Progenitor cell of endocrine pancreas (in vitro differentiated cells): ENCODE measurements at regions not wholly inside any gene's neighbourhood (a gene's known extent, or its start where the extent isn't known, plus 50 kb on each side); places are given as distances from the start of the nearest gene placed in this dataset.
"Not testable (repeated sequence)": the region's sequence is repeated elsewhere in the genome, so short reads cannot be mapped to it uniquely, and the experiment has no call there.

ENCODE experiments used
- DNase-seq: peaks from one replicate; pipeline ENCODE4 v3.0.0; 2021; ENCODE audit warnings: low spot score; ENCODE audit not compliant: unreplicated experiment
- H3K27ac Mint-ChIP-seq: 2 replicates; pipeline ENCODE4 v1.8.0; 2021; ENCODE audit warnings: mild to moderate bottlenecking, moderate library complexity, mixed read lengths
- H3K27me3 Mint-ChIP-seq: 2 replicates; pipeline ENCODE4 v1.8.0; 2021; ENCODE audit warnings: mixed read lengths
- H3K36me3 Mint-ChIP-seq: 2 replicates; pipeline ENCODE4 v1.8.0; 2022; ENCODE audit warnings: mixed read lengths; ENCODE audit not compliant: insufficient read depth
- H3K4me1 Mint-ChIP-seq: 2 replicates; pipeline ENCODE4 v1.8.0; 2021; ENCODE audit warnings: low read depth, mixed read lengths
- H3K4me3 Mint-ChIP-seq: 2 replicates; pipeline ENCODE4 v1.8.0; 2021; ENCODE audit warnings: low read depth, mild to moderate bottlenecking, moderate library complexity, mixed read lengths
- H3K9me3 Mint-ChIP-seq: 2 replicates; pipeline ENCODE4 v1.8.0; 2021; ENCODE audit warnings: low read depth, mixed read lengths
- TF ChIP-seq, protein P1 (sequence below): fragments of 200-600 bp; sonication (generic); IDR thresholded peaks from one replicate; pipeline ENCODE4 v1.5.0; 2021; ENCODE audit warnings: antibody characterized with exemption, mild to moderate bottlenecking; ENCODE audit not compliant: unreplicated experiment

DNA sequence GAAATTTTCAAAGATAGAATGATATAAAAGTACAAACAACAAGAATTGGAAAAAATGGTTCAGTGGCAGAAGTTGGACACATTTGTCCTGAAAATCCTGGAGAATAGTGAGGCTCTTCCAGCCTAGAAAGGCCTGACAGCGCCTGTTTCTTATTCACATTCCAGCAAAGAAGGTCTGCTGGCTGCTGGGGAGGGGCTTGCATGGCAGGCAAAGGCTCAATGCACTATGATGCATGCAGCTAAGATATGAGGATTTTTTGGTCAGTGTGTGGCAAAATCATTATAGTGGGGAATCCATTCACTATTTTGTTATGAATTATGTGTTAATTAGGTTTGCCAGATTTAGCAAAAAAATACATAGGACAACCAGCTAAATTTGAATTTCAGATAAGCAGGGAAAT is 243.9 kb upstream of the SLC30A5 start:
- Mint-ChIP-seq H3K4me1 (no peaks in the 10 kb centered on the region), H3K27ac (no peak overlapping the region), H3K36me3 (no peaks in the 10 kb centered on the region), H3K4me3 (no peak overlapping the region), H3K27me3 (peaks cover 3% of the 10 kb centered on the region), H3K9me3 (peaks cover 4% of the 10 kb centered on the region)
- TF ChIP-seq, protein P1, sequence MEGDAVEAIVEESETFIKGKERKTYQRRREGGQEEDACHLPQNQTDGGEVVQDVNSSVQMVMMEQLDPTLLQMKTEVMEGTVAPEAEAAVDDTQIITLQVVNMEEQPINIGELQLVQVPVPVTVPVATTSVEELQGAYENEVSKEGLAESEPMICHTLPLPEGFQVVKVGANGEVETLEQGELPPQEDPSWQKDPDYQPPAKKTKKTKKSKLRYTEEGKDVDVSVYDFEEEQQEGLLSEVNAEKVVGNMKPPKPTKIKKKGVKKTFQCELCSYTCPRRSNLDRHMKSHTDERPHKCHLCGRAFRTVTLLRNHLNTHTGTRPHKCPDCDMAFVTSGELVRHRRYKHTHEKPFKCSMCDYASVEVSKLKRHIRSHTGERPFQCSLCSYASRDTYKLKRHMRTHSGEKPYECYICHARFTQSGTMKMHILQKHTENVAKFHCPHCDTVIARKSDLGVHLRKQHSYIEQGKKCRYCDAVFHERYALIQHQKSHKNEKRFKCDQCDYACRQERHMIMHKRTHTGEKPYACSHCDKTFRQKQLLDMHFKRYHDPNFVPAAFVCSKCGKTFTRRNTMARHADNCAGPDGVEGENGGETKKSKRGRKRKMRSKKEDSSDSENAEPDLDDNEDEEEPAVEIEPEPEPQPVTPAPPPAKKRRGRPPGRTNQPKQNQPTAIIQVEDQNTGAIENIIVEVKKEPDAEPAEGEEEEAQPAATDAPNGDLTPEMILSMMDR = no peak
- no peak for DNase-seq

DNA sequence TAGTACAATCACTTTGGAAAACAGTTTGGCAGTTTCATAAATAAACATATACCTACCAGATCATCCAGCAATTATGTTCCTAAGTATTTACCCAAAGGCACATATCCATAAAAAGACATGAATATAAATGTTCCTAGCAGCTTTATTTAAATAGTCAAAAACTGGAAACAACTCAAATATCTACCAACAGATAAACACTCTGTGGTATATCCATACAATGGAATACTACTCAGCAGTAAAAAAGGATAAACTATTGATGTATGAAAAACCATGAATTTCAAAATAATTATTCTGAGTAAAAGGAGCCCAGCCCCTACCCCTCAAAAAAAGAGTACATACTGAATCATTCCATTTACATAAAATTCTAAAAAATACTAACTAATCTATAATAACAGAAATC is 232.7 kb upstream of the SLC30A5 start:
- TF ChIP-seq, protein P1 = no peak
- peaks cover 11% of the 10 kb centered on the region for H3K9me3 Mint-ChIP-seq
- H3K4me1 Mint-ChIP-seq = no peaks in the 10 kb centered on the region
- no peak for DNase-seq
- H3K27ac Mint-ChIP-seq = no peak overlapping the region
- peaks cover 5% of the 10 kb centered on the region for H3K27me3 Mint-ChIP-seq
- no peaks in the 10 kb centered on the region for H3K36me3 Mint-ChIP-seq
- no peak overlapping the region for H3K4me3 Mint-ChIP-seq

DNA sequence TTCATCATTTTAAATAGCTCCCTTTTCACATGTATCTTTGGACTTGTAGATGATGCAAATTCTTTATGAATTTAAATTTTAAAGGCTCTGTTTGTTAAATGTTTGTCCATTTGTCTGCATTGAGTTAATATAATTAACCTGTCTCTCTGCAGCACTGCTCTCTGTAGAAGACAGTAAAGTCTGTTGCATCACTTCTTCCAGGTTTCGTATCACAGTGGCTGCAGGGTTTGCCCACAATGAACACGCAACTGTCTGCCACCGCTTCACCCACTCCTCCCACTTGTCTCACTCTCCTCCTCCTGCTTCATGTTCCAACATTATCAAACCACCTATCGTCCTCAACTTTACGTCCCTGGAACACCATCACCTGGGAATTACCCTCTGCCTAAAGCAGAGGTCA is 231.3 kb upstream of the SLC30A5 start:
- TF ChIP-seq, protein P1 = no peak

DNA sequence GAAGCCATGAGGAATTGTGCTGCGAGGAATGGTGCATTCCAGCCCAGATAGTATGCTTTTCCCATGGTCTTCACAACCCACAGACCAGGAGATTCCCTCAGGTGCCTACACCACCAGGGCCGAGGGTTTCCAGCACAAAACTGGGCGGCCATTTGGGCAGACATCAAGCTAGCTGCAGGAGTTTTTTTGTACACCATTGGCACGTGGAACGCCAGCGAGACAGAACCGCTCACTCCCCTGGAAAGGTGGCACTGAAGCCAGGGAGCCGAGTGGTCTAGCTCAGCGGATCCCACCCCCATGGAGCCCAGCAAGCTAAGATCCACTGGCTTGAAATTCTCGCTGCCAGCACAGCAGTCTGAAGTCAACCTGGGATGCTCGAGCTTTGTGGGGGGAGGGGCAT is 228.6 kb upstream of the SLC30A5 start:
- not testable (repeated sequence) for H3K27me3 Mint-ChIP-seq, H3K4me1 Mint-ChIP-seq, H3K4me3 Mint-ChIP-seq, H3K36me3 Mint-ChIP-seq, H3K27ac Mint-ChIP-seq, DNase-seq
- peaks cover 26% of the 10 kb centered on the region for H3K9me3 Mint-ChIP-seq

More for the DNA sequence above, 231.3 kb upstream of the SLC30A5 start:
- no peak for DNase-seq
- no peak overlapping the region for H3K4me3 Mint-ChIP-seq
- H3K27ac Mint-ChIP-seq = no peak overlapping the region
- no peaks in the 10 kb centered on the region for H3K4me1 Mint-ChIP-seq
- H3K36me3 Mint-ChIP-seq = no peaks in the 10 kb centered on the region
- peaks cover 11% of the 10 kb centered on the region for H3K9me3 Mint-ChIP-seq
- peaks cover 5% of the 10 kb centered on the region for H3K27me3 Mint-ChIP-seq

DNA sequence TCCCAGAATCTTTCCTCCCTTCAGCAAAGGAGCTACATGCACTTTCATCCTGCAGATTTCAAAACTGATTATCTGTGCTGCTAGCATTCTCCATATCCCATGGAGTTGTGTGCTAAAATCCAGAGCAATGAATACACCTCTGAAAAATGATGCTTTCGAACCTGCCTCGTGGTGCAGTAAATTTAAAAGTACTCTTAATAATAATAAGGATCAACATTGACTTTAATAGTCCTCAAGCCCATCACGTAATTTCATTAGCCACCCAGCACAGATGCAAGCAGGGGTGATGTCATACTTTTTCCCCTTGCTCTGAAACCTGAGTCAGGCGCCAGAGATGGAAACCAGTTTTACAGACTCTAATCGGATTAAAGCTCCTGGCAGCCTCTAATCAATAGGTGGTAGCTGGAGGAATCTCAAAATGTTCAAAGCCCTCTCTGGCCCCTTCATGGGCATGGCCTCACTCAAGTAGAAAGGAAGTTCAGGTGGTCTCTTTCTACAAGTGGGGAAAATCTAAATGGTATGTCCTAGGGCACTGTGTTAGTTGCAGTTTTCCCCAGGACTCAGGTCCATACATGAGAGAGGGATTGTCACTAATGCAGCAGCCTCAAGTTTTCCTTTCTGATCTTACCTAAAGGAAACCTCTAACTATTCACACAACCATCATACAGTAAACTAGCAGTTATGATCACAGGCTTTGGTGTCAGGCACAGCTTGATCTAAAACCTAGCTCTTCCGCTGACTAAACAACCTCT is 221.6 kb upstream of the SLC30A5 start:
- Mint-ChIP-seq H3K4me3 (no peak overlapping the region), H3K9me3 (peaks cover 15% of the 10 kb centered on the region), H3K27me3 (no peaks in the 10 kb centered on the region), H3K36me3 (no peaks in the 10 kb centered on the region), H3K4me1 (peaks cover 4% of the 10 kb centered on the region), H3K27ac (no peak overlapping the region)
- TF ChIP-seq, protein P1 = no peak
- no peak for DNase-seq

DNA sequence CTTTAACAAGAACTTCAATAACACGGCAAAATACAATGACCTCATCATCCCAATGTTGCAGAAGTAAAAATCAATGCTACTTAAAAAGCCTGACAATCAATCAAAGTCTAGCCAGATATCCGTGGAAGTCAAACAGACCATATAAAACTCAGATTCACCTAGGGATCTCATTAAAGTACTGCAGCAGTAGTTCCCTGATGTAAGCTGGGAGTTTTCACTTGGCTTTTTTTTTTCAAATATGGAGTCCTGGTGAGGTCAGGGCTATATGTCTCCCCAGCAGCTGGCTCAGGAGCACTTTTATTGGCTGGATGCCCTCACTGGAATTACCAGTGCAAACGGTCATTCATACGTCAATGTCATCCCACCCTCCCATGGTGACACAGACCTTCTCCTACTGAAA is 220.6 kb upstream of the SLC30A5 start:
- no peak overlapping the region for H3K4me3 Mint-ChIP-seq
- H3K27me3 Mint-ChIP-seq = no peaks in the 10 kb centered on the region
- TF ChIP-seq, protein P1 = no peak
- no peak overlapping the region for H3K27ac Mint-ChIP-seq
- no peak for DNase-seq
- peaks cover 11% of the 10 kb centered on the region for H3K9me3 Mint-ChIP-seq
- H3K4me1 Mint-ChIP-seq = peaks cover 4% of the 10 kb centered on the region
- H3K36me3 Mint-ChIP-seq = no peaks in the 10 kb centered on the region
